Astrocyte (in vitro differentiated cells and primary cell): ENCODE measurements at regions not wholly inside any gene's neighbourhood (a gene's known extent, or its start where the extent isn't known, plus 50 kb on each side); places are given as distances from the start of the nearest gene placed in this dataset.
A peak's percentile ranks its signal among the peaks of the same experiment; 100 is the strongest.

Source experiments
- DNase-seq: peaks from one replicate; pipeline ENCODE4 v3.0.0-alpha.2; 2010; ENCODE audit warnings: low read depth
- FAIRE-seq: peaks from 2 replicates; lab custom pipeline; 2011; peaks lifted over from hg19 to GRCh38; lab: Jason Lieb, UNC
- H2AFZ ChIP-seq: 2 replicates; pipeline ENCODE4 v1.6.0; 2012; ENCODE audit warnings: low read depth, low read length, inconsistent platforms
- H3K27ac ChIP-seq: 2 replicates; pipeline ENCODE4 v1.5.1; 2011; ENCODE audit warnings: low read depth, low read length, inconsistent platforms
- H3K27me3 ChIP-seq: 2 replicates; pipeline ENCODE4 v1.6.0; 2011; ENCODE audit warnings: low read length, inconsistent platforms; ENCODE audit not compliant: insufficient read depth
- H3K36me3 ChIP-seq: 2 replicates; pipeline ENCODE4 v1.5.1; 2011; ENCODE audit warnings: low read length, inconsistent platforms; ENCODE audit not compliant: insufficient read depth
- H3K4me1 ChIP-seq: 2 replicates; pipeline ENCODE4 v1.5.1; 2011; ENCODE audit warnings: low read length, inconsistent platforms; ENCODE audit not compliant: insufficient read depth
- H3K4me2 ChIP-seq: 2 replicates; pipeline ENCODE4 v1.6.0; 2012; ENCODE audit warnings: low read length, inconsistent platforms
- H3K4me3 ChIP-seq: 2 replicates; pipeline ENCODE4 v1.5.1; 2011; ENCODE audit warnings: low read depth, mild to moderate bottlenecking, low read length, inconsistent platforms; ENCODE audit not compliant: insufficient read depth
- H3K79me2 ChIP-seq: 2 replicates; pipeline ENCODE4 v1.6.0; 2012; ENCODE audit warnings: mild to moderate bottlenecking, low read length, inconsistent platforms; ENCODE audit not compliant: insufficient read depth
- H3K9ac ChIP-seq: 2 replicates; pipeline ENCODE4 v1.6.0; 2012; ENCODE audit warnings: mild to moderate bottlenecking, low read length, inconsistent platforms
- H3K9me3 ChIP-seq: 2 replicates; pipeline ENCODE4 v1.5.1; 2012; ENCODE audit warnings: low read depth, mild to moderate bottlenecking, low read length, inconsistent platforms; ENCODE audit not compliant: insufficient read depth
- H4K20me1 ChIP-seq: 2 replicates; pipeline ENCODE4 v1.6.0; 2012; ENCODE audit warnings: low read length, inconsistent platforms; ENCODE audit not compliant: insufficient read depth
- H3K27ac Mint-ChIP-seq: one replicate; pipeline ENCODE4 v1.8.0; 2021; ENCODE audit warnings: mild to moderate bottlenecking, mixed read lengths; ENCODE audit not compliant: unreplicated experiment
- H3K27me3 Mint-ChIP-seq: one replicate; pipeline ENCODE4 v1.8.0; 2021; ENCODE audit warnings: low read depth, mixed read lengths; ENCODE audit not compliant: unreplicated experiment
- H3K36me3 Mint-ChIP-seq: one replicate; pipeline ENCODE4 v1.8.0; 2021; ENCODE audit warnings: low read depth, mixed read lengths; ENCODE audit not compliant: unreplicated experiment
- H3K4me1 Mint-ChIP-seq: one replicate; pipeline ENCODE4 v1.8.0; 2021; ENCODE audit warnings: low read depth, mixed read lengths; ENCODE audit not compliant: unreplicated experiment
- H3K4me3 Mint-ChIP-seq: one replicate; pipeline ENCODE4 v1.8.0; 2021; ENCODE audit warnings: mild to moderate bottlenecking, moderate library complexity, mixed read lengths; ENCODE audit not compliant: unreplicated experiment
- H3K9me3 Mint-ChIP-seq: one replicate; pipeline ENCODE4 v1.8.0; 2021; ENCODE audit warnings: mild to moderate bottlenecking, mixed read lengths; ENCODE audit not compliant: unreplicated experiment
- EZH2 ChIP-seq: IDR thresholded peaks from 2 replicates; pipeline ENCODE4 v1.6.1; 2012; ENCODE audit warnings: mild to moderate bottlenecking, low read length, inconsistent platforms; ENCODE audit not compliant: insufficient read depth
- TF ChIP-seq, protein P1 (sequence below): IDR thresholded peaks from 2 replicates; pipeline ENCODE4 v1.5.1; 2011; ENCODE audit warnings: low read depth, mild to moderate bottlenecking, inconsistent platforms, low read length, moderate library complexity; ENCODE audit not compliant: insufficient read depth

DNA sequence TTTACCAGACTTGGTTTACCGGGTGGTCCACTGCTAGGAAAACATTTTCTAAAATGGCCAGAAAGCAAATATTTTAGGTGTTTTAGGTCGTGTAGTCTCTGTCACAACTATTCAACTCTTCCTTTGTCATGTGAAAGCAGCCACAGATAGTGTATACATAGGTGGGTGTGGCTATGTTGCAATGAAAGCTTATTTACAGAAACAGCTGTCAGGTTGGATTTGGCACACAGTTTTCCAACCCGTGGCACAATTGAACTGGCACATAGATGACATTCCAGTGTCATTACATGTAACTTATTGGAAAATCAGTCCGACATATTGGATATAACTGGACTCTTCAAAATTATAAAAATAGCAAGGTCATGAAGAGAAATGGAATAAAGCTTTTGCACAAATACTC lies 68.9 kb upstream of the KCNQ5 start:
- Histone ChIP-seq H3K4me1 (peaks cover 28% of the 10 kb centered on the region), H3K27me3 (no peaks in the 10 kb centered on the region), H3K4me3 (peak overlapping the region; percentile 50), H3K36me3 (no peaks in the 10 kb centered on the region), H4K20me1 (no peaks in the 10 kb centered on the region), H3K9me3 (no peaks in the 10 kb centered on the region), H3K79me2 (no peaks in the 10 kb centered on the region), H2AFZ (peak overlapping the region; percentile 62), H3K9ac (peak overlapping the region; percentile 85), H3K4me2 (peak overlapping the region; percentile 84), H3K27ac (peak overlapping the region; percentile 99)
- Mint-ChIP-seq H3K4me3 (no peak overlapping the region), H3K27me3 (no peaks in the 10 kb centered on the region), H3K27ac (no peak overlapping the region), H3K9me3 (no peaks in the 10 kb centered on the region), H3K36me3 (no peaks in the 10 kb centered on the region), H3K4me1 (peaks cover 15% of the 10 kb centered on the region)
- TF ChIP-seq, protein P1, sequence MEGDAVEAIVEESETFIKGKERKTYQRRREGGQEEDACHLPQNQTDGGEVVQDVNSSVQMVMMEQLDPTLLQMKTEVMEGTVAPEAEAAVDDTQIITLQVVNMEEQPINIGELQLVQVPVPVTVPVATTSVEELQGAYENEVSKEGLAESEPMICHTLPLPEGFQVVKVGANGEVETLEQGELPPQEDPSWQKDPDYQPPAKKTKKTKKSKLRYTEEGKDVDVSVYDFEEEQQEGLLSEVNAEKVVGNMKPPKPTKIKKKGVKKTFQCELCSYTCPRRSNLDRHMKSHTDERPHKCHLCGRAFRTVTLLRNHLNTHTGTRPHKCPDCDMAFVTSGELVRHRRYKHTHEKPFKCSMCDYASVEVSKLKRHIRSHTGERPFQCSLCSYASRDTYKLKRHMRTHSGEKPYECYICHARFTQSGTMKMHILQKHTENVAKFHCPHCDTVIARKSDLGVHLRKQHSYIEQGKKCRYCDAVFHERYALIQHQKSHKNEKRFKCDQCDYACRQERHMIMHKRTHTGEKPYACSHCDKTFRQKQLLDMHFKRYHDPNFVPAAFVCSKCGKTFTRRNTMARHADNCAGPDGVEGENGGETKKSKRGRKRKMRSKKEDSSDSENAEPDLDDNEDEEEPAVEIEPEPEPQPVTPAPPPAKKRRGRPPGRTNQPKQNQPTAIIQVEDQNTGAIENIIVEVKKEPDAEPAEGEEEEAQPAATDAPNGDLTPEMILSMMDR = no peak
- TF ChIP-seq EZH2 = no peak
- peak; percentile 32 for DNase-seq
- peak; percentile 49 for FAIRE-seq

DNA sequence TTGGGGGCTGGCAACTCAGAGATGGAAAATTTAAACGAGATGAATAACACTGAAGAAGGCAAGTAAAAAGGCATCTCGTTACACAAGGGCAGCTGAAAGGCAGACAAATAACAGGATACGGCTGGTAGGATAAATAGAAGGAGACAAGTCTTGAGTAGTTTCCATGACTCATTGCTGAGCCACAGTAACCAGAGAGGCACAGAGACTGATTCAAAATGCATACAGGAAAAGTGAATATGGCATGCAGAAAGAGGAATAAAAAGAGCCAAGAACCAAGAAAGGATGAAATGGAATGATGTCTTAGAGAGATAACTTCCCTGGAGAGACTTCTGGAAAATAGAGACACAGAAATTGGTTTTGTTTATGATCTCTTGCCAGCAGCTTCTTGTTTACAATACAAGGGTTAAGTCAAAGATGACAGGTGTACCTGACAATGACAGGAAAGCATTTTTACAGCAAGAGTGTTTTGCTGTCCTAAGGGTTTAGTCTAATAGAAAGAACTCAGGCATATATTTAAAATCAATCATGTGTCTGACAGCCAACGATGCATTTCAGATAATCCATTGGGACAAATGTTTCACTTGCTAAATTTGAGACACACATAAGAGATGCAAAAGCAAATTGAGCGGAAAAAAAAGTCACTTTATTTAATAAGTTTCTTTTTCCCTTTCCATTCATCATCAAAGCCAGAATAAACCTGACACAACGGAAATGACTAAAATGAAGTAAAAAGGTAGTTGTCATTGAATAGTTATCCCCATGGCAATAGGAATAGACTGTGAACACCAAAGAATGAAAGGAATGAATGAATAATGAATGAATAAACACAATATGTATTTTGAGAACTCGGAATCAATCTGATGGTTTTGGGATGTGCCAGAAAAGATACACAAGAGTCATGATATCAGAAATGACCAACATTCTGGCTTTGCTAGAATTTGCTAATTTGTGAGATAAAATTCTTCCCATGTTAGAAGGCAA lies 68.0 kb upstream of the KCNQ5 start:
- Mint-ChIP-seq H3K4me3 (no peak overlapping the region), H3K27me3 (no peaks in the 10 kb centered on the region), H3K9me3 (no peaks in the 10 kb centered on the region), H3K36me3 (no peaks in the 10 kb centered on the region), H3K4me1 (peaks cover 15% of the 10 kb centered on the region), H3K27ac (peak overlapping the region; percentile 13)
- H3K36me3 ChIP-seq = no peaks in the 10 kb centered on the region
- DNase-seq (peak; percentile 94), FAIRE-seq (peak; percentile 96)
- peak overlapping the region; percentile 84 for H3K4me2 ChIP-seq
- no peaks in the 10 kb centered on the region for H3K27me3 ChIP-seq
- no peaks in the 10 kb centered on the region for H3K9me3 ChIP-seq
- H2AFZ ChIP-seq = no peak overlapping the region
- peaks cover 28% of the 10 kb centered on the region for H3K4me1 ChIP-seq
- no peak for TF ChIP-seq EZH2
- TF ChIP-seq, protein P1 = no peak
- H3K79me2 ChIP-seq = no peaks in the 10 kb centered on the region
- H3K4me3 ChIP-seq = peak overlapping the region; percentile 50
- H3K9ac ChIP-seq = peak overlapping the region; percentile 85
- H3K27ac ChIP-seq = peak overlapping the region; percentile 99
- H4K20me1 ChIP-seq = no peaks in the 10 kb centered on the region

DNA sequence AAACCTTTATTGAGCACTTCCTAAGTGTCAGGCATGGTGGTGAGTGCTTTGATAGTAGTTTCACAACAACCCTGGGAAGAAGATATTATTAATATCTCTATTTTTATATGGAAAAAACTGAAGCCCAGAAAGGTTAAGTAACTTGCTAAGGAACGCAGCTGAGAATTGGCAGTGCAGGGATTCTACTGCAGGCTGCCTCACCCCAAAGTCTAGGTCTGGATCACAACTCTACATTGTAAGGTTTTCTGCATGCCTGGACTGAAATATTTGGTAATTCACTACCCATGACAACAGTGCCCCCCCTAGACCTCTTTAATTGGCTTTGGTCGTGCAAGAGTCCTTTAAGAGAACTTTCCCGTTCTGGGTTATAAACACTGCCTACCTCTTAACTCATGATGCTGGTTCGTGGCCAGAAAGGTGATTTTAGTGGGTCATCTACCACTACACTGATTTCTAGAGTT lies 67.1 kb upstream of the KCNQ5 start:
- Histone ChIP-seq H3K9ac (peak overlapping the region; percentile 85), H4K20me1 (no peaks in the 10 kb centered on the region), H3K4me1 (peaks cover 28% of the 10 kb centered on the region), H3K79me2 (no peaks in the 10 kb centered on the region), H3K4me3 (peak overlapping the region; percentile 7), H3K36me3 (no peaks in the 10 kb centered on the region), H2AFZ (peak overlapping the region; percentile 16), H3K4me2 (peak overlapping the region; percentile 84), H3K9me3 (no peaks in the 10 kb centered on the region), H3K27ac (peak overlapping the region; percentile 99), H3K27me3 (no peaks in the 10 kb centered on the region)
- Mint-ChIP-seq H3K36me3 (no peaks in the 10 kb centered on the region), H3K27ac (no peak overlapping the region), H3K4me3 (no peak overlapping the region), H3K4me1 (peaks cover 15% of the 10 kb centered on the region), H3K9me3 (no peaks in the 10 kb centered on the region), H3K27me3 (no peaks in the 10 kb centered on the region)
- TF ChIP-seq, protein P1 = no peak
- no peak for TF ChIP-seq EZH2
- DNase-seq = peak; percentile 57
- peak; percentile 29 for FAIRE-seq
